HEK293T (cell line): ENCODE measurements at regions not wholly inside any gene's neighbourhood (a gene's known extent, or its start where the extent isn't known, plus 50 kb on each side); places are given as distances from the start of the nearest gene placed in this dataset.

ENCODE experiments used
- FOXA1 ChIP-seq: fragments of 450-650 bp; IDR thresholded peaks from 2 replicates; pipeline ENCODE4 v1.6.1; 2016; ENCODE audit warnings: mild to moderate bottlenecking
- HDGF ChIP-seq: fragments of 450-650 bp; IDR thresholded peaks from 2 replicates; pipeline ENCODE4 v1.6.1; 2017; ENCODE audit warnings: antibody characterized with exemption, borderline replicate concordance
- L3MBTL2 ChIP-seq: fragments of 450-650 bp; conservative IDR thresholded peaks from 2 replicates; pipeline ENCODE4 v1.6.1; 2016; ENCODE audit warnings: mild to moderate bottlenecking
- SP1 ChIP-seq: fragments of 450-650 bp; IDR thresholded peaks from 2 replicates; pipeline ENCODE4 v1.6.1; 2017
- TF ChIP-seq, protein P1 (sequence below): fragments of 450-650 bp; IDR thresholded peaks from 2 replicates; pipeline ENCODE4 v1.6.1; 2016

DNA sequence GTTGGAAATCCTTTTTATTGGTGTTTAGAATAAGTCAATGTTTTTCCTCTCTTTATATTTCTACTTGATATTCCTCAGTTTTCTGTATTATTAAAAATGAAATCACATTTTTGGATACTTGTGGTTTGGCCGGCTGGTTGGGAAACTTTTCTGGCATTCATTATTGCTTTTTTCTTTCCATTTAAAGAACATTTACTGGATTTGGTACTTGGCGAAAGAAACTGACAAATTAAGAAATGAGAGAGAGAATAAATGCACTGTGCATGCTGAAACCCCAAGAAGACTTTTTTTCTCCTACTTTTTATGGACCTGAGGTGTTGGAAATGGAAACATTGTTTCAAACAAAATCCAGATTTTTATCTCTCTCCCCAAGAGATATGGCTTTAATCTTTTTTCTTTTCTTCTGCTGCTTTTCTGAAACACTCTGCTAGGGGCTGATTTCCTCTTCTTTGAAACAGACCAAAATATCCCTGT is 128.4 kb downstream of the SNX18 start:
- no peak for TF ChIP-seq FOXA1
- TF ChIP-seq, protein P1, sequence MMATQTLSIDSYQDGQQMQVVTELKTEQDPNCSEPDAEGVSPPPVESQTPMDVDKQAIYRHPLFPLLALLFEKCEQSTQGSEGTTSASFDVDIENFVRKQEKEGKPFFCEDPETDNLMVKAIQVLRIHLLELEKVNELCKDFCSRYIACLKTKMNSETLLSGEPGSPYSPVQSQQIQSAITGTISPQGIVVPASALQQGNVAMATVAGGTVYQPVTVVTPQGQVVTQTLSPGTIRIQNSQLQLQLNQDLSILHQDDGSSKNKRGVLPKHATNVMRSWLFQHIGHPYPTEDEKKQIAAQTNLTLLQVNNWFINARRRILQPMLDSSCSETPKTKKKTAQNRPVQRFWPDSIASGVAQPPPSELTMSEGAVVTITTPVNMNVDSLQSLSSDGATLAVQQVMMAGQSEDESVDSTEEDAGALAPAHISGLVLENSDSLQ = no peak
- no peak for TF ChIP-seq SP1
- TF ChIP-seq HDGF = no peak
- TF ChIP-seq L3MBTL2 = no peak
